GM18520 (cell line): ENCODE measurements at regions not wholly inside any gene's neighbourhood (a gene's known extent, or its start where the extent isn't known, plus 50 kb on each side); places are given as distances from the start of the nearest gene placed in this dataset.

Experiments used
- ATAC-seq: cut with Tn5 transposase; IDR thresholded peaks from one replicate; pipeline ENCODE4 v1.9.1; 2021; ENCODE audit not compliant: unreplicated experiment

- no peak for ATAC-seq
These were observed 58.6 kb downstream of the LIG4 start for GRCh38 chr13:108156749-108157148.

DNA sequence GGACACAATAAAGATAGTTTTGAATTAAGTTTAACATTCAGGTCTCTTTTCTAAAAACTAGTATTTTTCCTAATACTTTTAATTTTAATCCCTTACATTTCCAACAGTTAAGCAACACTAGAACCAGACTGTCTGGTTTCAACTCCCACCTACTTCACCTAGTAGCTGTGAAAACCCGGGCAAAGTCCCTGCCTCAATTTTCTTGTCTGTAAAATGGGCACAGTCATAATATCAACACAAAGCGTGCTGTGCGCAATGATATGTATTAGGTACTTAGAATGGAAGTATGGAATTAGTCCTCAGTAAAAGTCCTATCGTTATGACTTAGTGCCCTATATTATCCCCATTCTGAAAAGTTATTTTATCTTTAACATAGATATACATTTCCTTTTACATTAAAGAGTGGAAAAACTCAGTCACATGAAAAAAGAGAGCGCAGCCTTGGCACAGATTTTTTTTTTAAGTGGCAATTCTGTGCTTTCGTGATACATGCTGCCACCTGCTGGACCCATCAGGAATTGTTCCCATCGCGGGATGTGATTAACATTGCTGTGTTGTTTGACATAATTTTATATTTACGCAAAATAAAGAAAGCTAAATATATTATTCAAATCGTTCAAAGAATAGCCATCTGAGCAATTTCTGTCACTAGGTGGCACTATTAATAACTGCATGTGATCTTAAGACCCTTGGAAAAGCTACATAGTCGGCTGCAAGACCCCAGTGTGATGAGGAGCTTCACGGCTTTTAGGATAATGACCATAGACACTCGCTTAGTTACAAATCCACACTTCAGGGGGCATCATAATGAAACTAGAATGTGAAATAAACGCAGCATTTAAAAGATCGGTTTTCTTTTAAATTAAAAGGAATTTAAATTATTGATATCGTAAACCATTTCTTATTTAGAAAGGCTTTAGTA is 59.9 kb downstream of the LIG4 start:
- ATAC-seq: no peak

- ATAC-seq: no peak
These were observed 60.9 kb downstream of the LIG4 start for GRCh38 chr13:108154421-108154858.

GRCh38 chr13:108146642-108147041 is 68.7 kb downstream of the LIG4 start:
- no peak for ATAC-seq

- ATAC-seq: no peak
These were observed 72.5 kb downstream of the LIG4 start for GRCh38 chr13:108142702-108143436.

DNA sequence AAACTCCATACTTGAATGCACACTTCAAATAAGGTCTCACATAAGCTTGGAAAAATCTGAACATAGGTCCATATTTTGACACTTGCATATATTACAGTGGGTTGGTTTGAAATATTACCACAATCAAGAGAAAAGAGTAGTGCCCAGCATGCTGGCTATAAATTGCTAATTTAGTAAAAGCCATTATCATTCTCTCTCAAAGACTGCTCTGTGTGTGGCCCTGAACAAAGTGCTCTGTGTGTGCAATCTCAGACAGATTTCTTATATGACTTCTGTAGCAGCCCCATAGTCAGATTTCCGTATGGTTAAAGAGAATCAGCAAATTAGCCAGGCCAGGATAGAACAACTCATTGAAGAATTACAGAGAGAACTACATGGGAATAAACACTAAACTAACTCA is 78.2 kb downstream of the LIG4 start:
- no peak for ATAC-seq

GRCh38 chr13:108127406-108127805 is 87.9 kb downstream of the LIG4 start:
- ATAC-seq: no peak

DNA sequence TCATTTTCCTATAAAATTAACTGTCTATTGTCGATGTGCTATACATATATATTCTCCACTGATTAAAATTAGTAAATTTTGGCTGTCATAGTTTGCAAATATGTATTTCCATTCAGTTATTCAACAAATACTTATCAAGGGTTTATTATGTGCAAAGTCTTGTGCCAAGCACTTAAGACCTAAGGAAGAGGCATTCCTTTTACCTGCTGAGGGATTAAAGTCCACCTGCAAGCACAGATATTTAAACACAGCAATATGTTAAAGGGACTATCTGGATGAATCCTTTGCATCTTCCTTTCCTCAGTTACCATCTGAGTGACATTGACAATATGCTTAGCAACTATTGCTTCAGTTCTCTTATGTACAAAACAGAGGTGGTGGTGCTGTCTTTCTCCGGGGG is 89.3 kb downstream of the LIG4 start:
- no peak for ATAC-seq

GRCh38 chr13:108121406-108121805 is 93.9 kb downstream of the LIG4 start:
- ATAC-seq: no peak

DNA sequence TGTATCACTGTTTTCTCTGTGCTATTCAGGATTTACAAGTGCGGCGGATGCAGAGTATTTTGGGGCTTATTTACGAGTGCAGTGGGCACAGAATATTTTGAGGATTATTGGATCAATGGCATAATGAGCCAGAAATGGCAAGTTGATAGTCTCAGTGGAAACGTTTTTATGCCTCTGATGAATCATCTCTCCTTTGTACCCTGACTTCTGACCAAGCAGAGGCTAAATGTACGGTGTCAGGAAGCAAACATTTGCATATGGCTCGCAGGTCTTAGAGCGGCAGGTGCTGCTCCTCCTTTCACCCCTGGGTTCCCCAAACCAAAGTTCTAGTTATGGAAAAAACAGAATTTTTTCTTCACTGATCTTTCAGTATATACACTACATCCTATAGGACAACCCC is 94.5 kb downstream of the LIG4 start:
- ATAC-seq: no peak

GRCh38 chr13:108120302-108120701 is 95.0 kb downstream of the LIG4 start:
- no peak for ATAC-seq

GRCh38 chr13:108115738-108116137 is 99.6 kb downstream of the LIG4 start:
- no peak for ATAC-seq

DNA sequence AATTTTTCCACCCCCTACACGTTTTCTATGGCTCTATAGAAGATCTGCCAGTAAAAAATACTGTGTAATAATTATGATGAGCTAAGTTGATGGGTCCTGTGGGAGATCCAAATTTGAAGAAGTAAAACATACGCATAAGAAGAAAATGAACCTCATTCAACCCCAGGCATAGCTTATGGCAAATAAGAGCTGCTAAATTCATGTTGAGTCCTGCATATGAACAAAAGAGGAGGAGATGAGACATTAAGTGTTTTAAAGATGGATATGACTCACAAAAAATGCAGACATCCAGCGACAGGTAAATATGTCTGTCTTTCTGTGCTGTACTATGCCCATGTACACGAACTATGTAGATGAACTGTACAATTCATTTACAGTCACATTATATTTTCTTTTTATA is 101.9 kb downstream of the LIG4 start:
- ATAC-seq: no peak

DNA sequence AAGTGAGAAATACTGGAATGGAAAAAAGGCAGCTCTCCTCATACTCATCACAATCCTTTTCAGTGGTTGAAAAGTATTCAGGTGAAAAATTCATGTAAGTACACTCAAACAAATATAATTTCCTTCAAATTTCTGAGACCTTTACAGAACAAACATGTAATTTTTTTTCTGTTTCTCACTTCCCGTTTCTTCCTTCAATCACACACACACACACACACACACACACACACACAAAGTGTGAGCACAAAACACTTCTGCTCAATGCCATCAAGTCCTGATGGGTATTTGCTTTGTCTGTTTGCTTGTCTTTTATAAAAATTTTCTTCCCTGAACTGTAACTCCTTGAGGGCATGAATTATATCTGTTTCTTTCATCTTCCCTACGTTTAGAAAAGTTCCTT is 110.6 kb downstream of the LIG4 start:
- no peak for ATAC-seq

DNA sequence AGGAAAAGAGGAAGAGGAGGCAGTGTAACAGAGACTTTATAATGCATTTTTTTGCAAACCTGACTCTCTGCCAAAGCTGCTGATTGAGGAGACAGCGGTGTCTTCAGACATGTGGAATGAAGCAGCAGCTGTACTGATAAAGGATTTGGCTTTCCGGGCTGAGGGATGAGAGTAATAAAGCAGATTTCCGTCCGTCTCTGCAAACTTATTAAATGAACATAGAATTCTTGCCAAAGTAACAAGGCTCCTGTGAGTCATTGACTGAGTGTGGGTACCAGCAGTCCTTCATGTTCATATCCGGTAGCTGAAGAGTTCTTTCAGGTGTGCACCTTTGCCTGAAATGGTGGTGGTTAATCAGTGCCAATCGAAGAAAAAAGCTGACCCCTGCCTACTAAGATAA is 112.6 kb downstream of the LIG4 start:
- no peak for ATAC-seq

DNA sequence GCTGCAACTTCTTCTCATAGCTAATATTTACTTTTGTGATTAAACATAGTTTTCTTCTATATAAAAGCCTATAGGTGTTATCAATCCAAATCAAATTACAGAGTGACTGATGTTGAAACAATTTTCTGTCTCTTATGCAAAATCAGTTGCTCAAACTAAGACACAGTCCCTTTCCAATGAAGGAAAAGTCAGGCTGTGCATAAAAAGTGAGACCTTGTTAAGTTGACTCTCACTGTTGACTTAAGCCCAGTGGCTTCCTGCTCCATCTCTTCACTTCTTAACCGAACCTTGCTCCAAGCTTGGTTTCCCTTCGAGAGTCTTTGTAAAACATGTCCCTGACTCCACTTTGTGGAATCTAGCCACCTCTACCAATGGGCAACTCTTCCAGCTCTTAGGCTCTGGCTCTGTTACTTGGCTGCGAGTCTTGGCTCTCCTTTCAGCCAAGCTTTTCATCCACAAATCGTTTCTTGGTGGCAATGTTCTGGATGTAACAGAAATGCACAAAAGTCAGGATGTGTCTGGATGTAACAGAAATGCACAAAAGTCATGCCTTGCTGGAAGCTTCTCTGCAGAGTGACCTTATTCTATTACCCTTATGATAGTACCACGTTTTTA is 118.9 kb downstream of the LIG4 start:
- ATAC-seq: no peak

GRCh38 chr13:108095036-108095435 is 120.3 kb downstream of the LIG4 start:
- ATAC-seq: no peak

DNA sequence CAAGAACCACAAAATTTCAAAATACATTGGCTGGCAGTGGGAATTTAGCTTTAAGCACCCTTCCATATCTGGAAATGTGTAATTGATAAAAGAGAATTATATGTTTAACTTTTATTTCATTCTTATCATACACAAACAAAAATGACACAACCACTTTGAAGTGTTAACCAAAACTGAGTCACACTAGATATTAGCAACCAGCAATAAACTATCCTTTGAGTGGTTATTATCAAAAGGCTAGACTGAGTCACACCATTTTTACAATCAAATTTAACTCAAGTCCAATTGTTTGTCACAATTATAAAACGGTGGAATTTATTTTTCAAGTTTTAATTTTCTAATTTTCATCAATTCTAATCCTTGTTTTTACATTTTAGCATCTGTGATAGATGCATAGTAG is 121.7 kb downstream of the LIG4 start:
- no peak for ATAC-seq

DNA sequence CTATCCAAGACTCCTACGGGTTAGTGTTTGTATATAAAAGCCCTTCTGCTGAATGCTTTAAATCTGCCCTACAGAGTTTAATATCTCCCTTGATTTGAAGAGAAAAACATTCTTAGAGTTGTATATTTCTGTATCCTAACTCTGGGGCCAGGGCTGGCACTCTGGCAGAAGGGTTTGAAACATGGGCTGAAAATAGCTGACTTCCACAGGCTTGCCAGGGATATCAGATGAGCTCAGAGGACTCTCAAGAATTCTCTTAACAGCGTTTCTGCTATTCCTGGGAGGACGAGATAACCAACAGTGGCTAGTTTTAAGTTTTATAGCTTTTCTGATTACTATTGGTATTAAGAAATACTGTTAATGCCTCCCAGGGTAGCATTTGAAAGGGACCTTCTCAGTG is 127.5 kb downstream of the LIG4 start:
- ATAC-seq: no peak

DNA sequence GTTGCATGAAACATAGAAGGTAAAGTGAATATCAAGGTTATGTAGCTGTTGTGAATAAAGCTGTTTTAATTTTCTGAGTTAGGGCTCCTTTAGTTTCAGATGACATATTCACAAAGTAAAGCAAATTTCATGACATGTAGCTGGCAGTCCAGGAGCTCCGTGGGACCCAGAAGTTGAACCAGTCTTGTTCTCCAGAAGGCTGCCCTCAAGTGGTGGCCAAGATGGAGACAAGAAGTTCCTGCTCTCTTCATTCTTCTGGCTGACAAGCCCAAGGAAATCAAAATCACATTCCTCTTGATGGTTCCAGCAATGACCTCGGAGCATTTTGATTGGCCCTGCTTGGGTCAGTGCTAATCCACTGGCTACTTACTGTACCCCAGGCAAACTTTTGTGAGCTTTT is 128.7 kb downstream of the LIG4 start:
- no peak for ATAC-seq

DNA sequence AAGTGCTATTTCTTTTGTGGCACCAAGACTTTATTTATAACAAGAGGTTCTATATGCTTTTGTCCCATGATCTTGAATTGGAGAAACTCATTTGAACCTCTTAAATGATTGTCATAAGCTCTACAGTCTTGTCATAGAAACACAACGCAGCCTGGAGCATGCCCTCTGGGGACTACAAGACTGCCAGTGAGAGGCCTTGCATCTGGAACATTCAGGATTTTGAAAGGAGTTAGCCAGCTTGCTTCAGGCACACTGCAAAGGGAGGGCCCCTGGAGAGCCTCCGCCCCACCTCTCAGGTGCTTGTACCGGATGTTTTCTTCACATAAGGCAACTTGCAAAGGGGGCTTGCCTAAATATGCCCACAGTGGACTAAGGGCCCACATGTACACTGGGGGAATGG is 130.5 kb downstream of the LIG4 start:
- ATAC-seq: no peak

DNA sequence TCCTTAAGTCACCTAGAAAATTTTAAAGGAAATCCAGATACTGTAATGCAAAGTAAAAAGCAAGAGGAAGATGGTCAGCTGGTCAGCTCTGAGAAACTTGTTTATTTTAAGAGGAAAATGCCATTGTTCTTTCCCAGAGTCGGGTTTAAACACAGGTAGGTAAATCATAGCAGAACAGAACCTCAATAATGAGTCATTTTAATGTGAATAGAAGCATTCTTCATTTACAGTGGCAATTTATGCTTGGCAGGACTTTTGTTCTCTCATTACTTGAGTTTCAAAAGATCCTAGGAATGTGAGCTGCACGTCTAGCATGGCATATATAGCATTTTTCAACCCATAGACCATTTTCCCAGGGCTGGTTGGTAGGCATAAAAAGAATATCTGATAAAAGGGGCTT is 132.3 kb downstream of the LIG4 start:
- ATAC-seq: no peak
